Adrenal gland (tissue), 9 donors: ENCODE measurements at regions not wholly inside any gene's neighbourhood (a gene's known extent, or its start where the extent isn't known, plus 50 kb on each side); places are given as distances from the start of the nearest gene placed in this dataset.

Experiments
- DNase-seq, 7 donors: peaks; one replicate each; pipeline ENCODE4 v3.0.0-alpha.2; 2019 to 2020
- H3K27ac ChIP-seq, 5 donors: fragments of 200-600 bp; sonication (generic) in 4 of 5; 1 replicate in 3 of 5; 2 replicates in 2 of 5; pipeline versions ENCODE4 v1.5.1 to v1.8.0; 2016 to 2020; ENCODE audit warnings: mild to moderate bottlenecking in 1 of 5
- H3K27me3 ChIP-seq: fragments of 200-600 bp; 2 replicates; pipeline ENCODE4 v1.8.0; 2021
- H3K36me3 ChIP-seq, 2 donors: fragments of 200-600 bp; replicated peaks in 1 of 2; 1 replicate in 1 of 2; 2 replicates in 1 of 2; pipeline versions ENCODE4 v1.5.1 to v1.8.0; 2018 to 2022
- H3K4me1 ChIP-seq, 2 donors: fragments of 200-600 bp; replicated peaks in 1 of 2; 1 replicate in 1 of 2; 2 replicates in 1 of 2; pipeline versions ENCODE4 v1.5.1 to v1.8.0; 2018 to 2021
- H3K4me3 ChIP-seq, 4 donors: fragments of 200-600 bp; sonication (generic) in 3 of 4; one replicate each; pipeline ENCODE4 v1.5.1; 2016 to 2018
- H3K9me3 ChIP-seq, 3 donors: fragments of 200-600 bp; sonication (generic) in 1 of 3; replicated peaks in 1 of 3; 1 replicate in 2 of 3; 2 replicates in 1 of 3; pipeline versions ENCODE4 v1.5.1 to v1.8.0; 2016 to 2021
- CTCF ChIP-seq, 6 experiments: fragments of 450-650 bp in 4 of 6; fragments of 200-600 bp in 2 of 6; sonication (generic) in 1 of 6; IDR thresholded peaks; 1 replicate in 5 of 6; 2 replicates in 1 of 6; pipeline versions ENCODE4 v1.5.1 to v1.8.0; 2016 to 2021; ENCODE audit warnings: antibody characterized with exemption in 6 of 6, mild to moderate bottlenecking in 2 of 6, moderate library complexity in 1 of 6
- POLR2A ChIP-seq, 2 donors: fragments of 450-650 bp; IDR thresholded peaks; one replicate each; pipeline ENCODE4 v1.6.1; 2017; ENCODE audit warnings: antibody characterized with exemption in 2 of 2, mild to moderate bottlenecking in 2 of 2, moderate library complexity in 1 of 2
- WGBS, 4 donors: extraction: QIAGEN DNeasy Blood & Tissue Kit in 2 of 4; methylation state at CpG; one replicate each; pipeline versions ENCODE4 v1.1.5 to v1.1.7; 2013 to 2017; 5-methylcytosine and 5-hydroxymethylcytosine counted together
- intact Hi-C, 2 donors: fragments of 100-400 bp; cut with DNase I; formaldehyde crosslinking; loops; one replicate each; pipeline versions ENCODE4 v1.14.1 to v1.15.0; 2022 to 2023
- donor health status: healthy with polysubstance abuse.
- donor health status: Bipolar disorder and iron deficiency.
- donor health status: DM: yes; HTN: yes; CAD: no.
- donor health status: DM: no; HTN: no; CAD: no.
- donor health status: DM: no; HTN: no; CAD: no.

GRCh38 chr2:221810650-221811049, 238.5 kb upstream of the EPHA4 start:
- intact Hi-C loops: no loop called here
- H3K9me3 ChIP-seq: no peaks in the 10 kb centered on the region
- H3K36me3 ChIP-seq: no peaks in the 10 kb centered on the region
- H3K27me3 ChIP-seq: no peaks in the 10 kb centered on the region
- no peaks in the 10 kb centered on the region for H3K4me1 ChIP-seq
- DNase-seq: no peak
- no peak overlapping the region for H3K4me3 ChIP-seq
- H3K27ac ChIP-seq: no peak overlapping the region
- TF ChIP-seq POLR2A (IDR thresholded peaks at IDR 0.05) (no peak), CTCF (IDR thresholded peaks at IDR 0.05) (no peak)

GRCh38 chr2:221810245-221810644, 238.1 kb upstream of the EPHA4 start:
- TF ChIP-seq POLR2A (IDR thresholded peaks at IDR 0.05): no peak
- TF ChIP-seq CTCF (IDR thresholded peaks at IDR 0.05): no peak
- Histone ChIP-seq H3K27ac (no peak overlapping the region), H3K27me3 (no peaks in the 10 kb centered on the region), H3K4me1 (no peaks in the 10 kb centered on the region), H3K4me3 (no peak overlapping the region), H3K9me3 (no peaks in the 10 kb centered on the region), H3K36me3 (no peaks in the 10 kb centered on the region)
- no peak for DNase-seq
- intact Hi-C loops: no loop called here
- WGBS, 4 donors: 16 to 34% (median 29%) methylated on average over 4 of the region's 4 CpGs

- 28 to 63% (median 42%) methylated on average over 1 of the region's 1 CpG for WGBS, 4 donors
- intact Hi-C loops: no loop called here
Observed at GRCh38 chr2:221808488-221808887, 236.4 kb upstream of the EPHA4 start.

GRCh38 chr2:221807706-221808105, 235.6 kb upstream of the EPHA4 start:
- no peaks in the 10 kb centered on the region for H3K4me1 ChIP-seq
- TF ChIP-seq CTCF (IDR thresholded peaks at IDR 0.05) (no peak), POLR2A (IDR thresholded peaks at IDR 0.05) (no peak)
- no peak overlapping the region for H3K4me3 ChIP-seq
- DNase-seq: no peak
- H3K36me3 ChIP-seq: no peaks in the 10 kb centered on the region
- H3K27ac ChIP-seq: no peak overlapping the region
- WGBS, 4 donors: 90 to 96% (median 92%) methylated on average over 1 of the region's 1 CpG
- H3K9me3 ChIP-seq: no peaks in the 10 kb centered on the region
- H3K27me3 ChIP-seq: no peaks in the 10 kb centered on the region
- intact Hi-C loops: no loop called here

More at GRCh38 chr2:221808488-221808887, 236.4 kb upstream of the EPHA4 start:
- no peaks in the 10 kb centered on the region for H3K27me3 ChIP-seq
- DNase-seq: no peak
- H3K4me3 ChIP-seq: no peak overlapping the region
- no peaks in the 10 kb centered on the region for H3K4me1 ChIP-seq
- no peak for TF ChIP-seq CTCF (IDR thresholded peaks at IDR 0.05)
- TF ChIP-seq POLR2A (IDR thresholded peaks at IDR 0.05): no peak
- H3K27ac ChIP-seq: no peak overlapping the region
- H3K9me3 ChIP-seq: no peaks in the 10 kb centered on the region
- H3K36me3 ChIP-seq: no peaks in the 10 kb centered on the region
